ENCODE measurements at regions not wholly inside any gene's neighbourhood (a gene's known extent, or its start where the extent isn't known, plus 50 kb on each side); places are given as distances from the start of the nearest gene placed in this dataset.

DNA sequence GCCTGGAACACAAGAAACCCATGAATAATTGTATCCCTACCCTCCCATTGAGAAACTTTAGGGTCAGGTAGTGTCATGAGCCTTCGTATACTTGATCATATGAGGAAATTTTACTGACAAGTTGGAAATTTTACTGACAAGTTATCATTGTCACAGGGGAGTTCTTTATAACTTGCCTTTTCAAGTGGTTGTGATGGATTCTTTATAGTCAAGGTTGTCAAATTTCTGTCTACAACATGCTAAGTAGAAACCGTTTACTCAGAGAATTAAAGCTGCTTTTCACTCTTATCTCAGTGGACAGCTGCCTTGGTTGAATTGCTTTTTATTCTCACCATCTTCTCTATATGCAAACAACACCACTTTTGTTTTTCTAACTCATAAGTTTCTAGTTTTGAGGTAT is 1286.4 kb downstream of the EPHA7 start:
- Histone ChIP-seq H3K9ac (ENCODE audit: low read depth in 1 of 2, low read length in 2 of 2) (no peak overlapping the region), H3K27me3 (ENCODE audit: control insufficient read depth in 4 of 4, insufficient read depth in 4 of 4, low read length in 3 of 4) (no peaks in the 10 kb centered on the region), H3K4me1 (ENCODE audit: control insufficient read depth in 4 of 4, insufficient read depth in 4 of 4, low read length in 3 of 4) (no peaks in the 10 kb centered on the region), H3K9me3 (ENCODE audit: control insufficient read depth in 4 of 4, low read length in 3 of 4) (no peaks in the 10 kb centered on the region), H3K36me3 (ENCODE audit: control insufficient read depth in 4 of 4, insufficient read depth in 3 of 4, low read depth in 1 of 4, low read length in 3 of 4) (no peaks in the 10 kb centered on the region), H3K4me3 (ENCODE audit: low read depth in 1 of 3, low read length in 3 of 3) (no peak overlapping the region), H3K27ac (ENCODE audit: low read depth in 1 of 2, low read length in 2 of 2) (no peak overlapping the region)
- TF ChIP-seq MAX (IDR thresholded peaks at IDR 0.05) (no peak), FOXA1 (IDR thresholded peaks at IDR 0.05) (no peak), EGR1 (IDR thresholded peaks at IDR 0.05; ENCODE audit: low read depth in 2 of 2) (no peak), HNF4G (IDR thresholded peaks at IDR 0.05) (no peak), YY1 (IDR thresholded peaks at IDR 0.05) (no peak), RAD21 (IDR thresholded peaks at IDR 0.05) (no peak), ATF3 (IDR thresholded peaks at IDR 0.05) (no peak), HNF4A (conservative IDR thresholded peaks at IDR 0.05) (no peak), TAF1 (conservative IDR thresholded peaks at IDR 0.05) (no peak), SP1 (IDR thresholded peaks at IDR 0.05) (no peak), NR2F2 (IDR thresholded peaks at IDR 0.05) (no peak), ZBTB33 (IDR thresholded peaks at IDR 0.05) (no peak), JUND (IDR thresholded peaks at IDR 0.05) (no peak)
- TF ChIP-seq, protein P1, sequence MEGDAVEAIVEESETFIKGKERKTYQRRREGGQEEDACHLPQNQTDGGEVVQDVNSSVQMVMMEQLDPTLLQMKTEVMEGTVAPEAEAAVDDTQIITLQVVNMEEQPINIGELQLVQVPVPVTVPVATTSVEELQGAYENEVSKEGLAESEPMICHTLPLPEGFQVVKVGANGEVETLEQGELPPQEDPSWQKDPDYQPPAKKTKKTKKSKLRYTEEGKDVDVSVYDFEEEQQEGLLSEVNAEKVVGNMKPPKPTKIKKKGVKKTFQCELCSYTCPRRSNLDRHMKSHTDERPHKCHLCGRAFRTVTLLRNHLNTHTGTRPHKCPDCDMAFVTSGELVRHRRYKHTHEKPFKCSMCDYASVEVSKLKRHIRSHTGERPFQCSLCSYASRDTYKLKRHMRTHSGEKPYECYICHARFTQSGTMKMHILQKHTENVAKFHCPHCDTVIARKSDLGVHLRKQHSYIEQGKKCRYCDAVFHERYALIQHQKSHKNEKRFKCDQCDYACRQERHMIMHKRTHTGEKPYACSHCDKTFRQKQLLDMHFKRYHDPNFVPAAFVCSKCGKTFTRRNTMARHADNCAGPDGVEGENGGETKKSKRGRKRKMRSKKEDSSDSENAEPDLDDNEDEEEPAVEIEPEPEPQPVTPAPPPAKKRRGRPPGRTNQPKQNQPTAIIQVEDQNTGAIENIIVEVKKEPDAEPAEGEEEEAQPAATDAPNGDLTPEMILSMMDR (IDR thresholded peaks at IDR 0.05; ENCODE audit: low read depth, low read length, missing input control), result no peak
- TF ChIP-seq, protein P2, sequence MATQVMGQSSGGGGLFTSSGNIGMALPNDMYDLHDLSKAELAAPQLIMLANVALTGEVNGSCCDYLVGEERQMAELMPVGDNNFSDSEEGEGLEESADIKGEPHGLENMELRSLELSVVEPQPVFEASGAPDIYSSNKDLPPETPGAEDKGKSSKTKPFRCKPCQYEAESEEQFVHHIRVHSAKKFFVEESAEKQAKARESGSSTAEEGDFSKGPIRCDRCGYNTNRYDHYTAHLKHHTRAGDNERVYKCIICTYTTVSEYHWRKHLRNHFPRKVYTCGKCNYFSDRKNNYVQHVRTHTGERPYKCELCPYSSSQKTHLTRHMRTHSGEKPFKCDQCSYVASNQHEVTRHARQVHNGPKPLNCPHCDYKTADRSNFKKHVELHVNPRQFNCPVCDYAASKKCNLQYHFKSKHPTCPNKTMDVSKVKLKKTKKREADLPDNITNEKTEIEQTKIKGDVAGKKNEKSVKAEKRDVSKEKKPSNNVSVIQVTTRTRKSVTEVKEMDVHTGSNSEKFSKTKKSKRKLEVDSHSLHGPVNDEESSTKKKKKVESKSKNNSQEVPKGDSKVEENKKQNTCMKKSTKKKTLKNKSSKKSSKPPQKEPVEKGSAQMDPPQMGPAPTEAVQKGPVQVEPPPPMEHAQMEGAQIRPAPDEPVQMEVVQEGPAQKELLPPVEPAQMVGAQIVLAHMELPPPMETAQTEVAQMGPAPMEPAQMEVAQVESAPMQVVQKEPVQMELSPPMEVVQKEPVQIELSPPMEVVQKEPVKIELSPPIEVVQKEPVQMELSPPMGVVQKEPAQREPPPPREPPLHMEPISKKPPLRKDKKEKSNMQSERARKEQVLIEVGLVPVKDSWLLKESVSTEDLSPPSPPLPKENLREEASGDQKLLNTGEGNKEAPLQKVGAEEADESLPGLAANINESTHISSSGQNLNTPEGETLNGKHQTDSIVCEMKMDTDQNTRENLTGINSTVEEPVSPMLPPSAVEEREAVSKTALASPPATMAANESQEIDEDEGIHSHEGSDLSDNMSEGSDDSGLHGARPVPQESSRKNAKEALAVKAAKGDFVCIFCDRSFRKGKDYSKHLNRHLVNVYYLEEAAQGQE (IDR thresholded peaks at IDR 0.05), result no peak
- WGBS, result 63% methylated on average over 2 of the region's 2 CpGs
- DNase-seq (ENCODE audit: low spot score), result no peak

GRCh38 chr6:92132457-92132856 is 1286.9 kb downstream of the EPHA7 start:
- TF ChIP-seq HNF4G (IDR thresholded peaks at IDR 0.05) (no peak), ZBTB33 (IDR thresholded peaks at IDR 0.05) (no peak), EGR1 (IDR thresholded peaks at IDR 0.05; ENCODE audit: low read depth in 2 of 2) (no peak), RXRA (IDR thresholded peaks at IDR 0.05) (no peak), ATF3 (IDR thresholded peaks at IDR 0.05) (no peak), GABPA (IDR thresholded peaks at IDR 0.05 in 1 of 2, conservative IDR thresholded peaks at IDR 0.05 in 1 of 2) (no peak), HNF4A (conservative IDR thresholded peaks at IDR 0.05) (no peak), TAF1 (conservative IDR thresholded peaks at IDR 0.05) (no peak), FOXA1 (IDR thresholded peaks at IDR 0.05) (no peak), JUND (IDR thresholded peaks at IDR 0.05) (no peak), SP1 (IDR thresholded peaks at IDR 0.05) (no peak)
- TF ChIP-seq, protein P1 (IDR thresholded peaks at IDR 0.05; ENCODE audit: low read depth, low read length, missing input control), result no peak
- H3K9ac ChIP-seq (ENCODE audit: low read depth in 1 of 2, low read length in 2 of 2), result no peak overlapping the region
- no peaks in the 10 kb centered on the region for H3K9me3 ChIP-seq (ENCODE audit: control insufficient read depth in 4 of 4, low read length in 3 of 4)
- H3K4me1 ChIP-seq (ENCODE audit: control insufficient read depth in 4 of 4, insufficient read depth in 4 of 4, low read length in 3 of 4), result no peaks in the 10 kb centered on the region
- H3K36me3 ChIP-seq (ENCODE audit: control insufficient read depth in 4 of 4, insufficient read depth in 3 of 4, low read depth in 1 of 4, low read length in 3 of 4), result no peaks in the 10 kb centered on the region
- no peaks in the 10 kb centered on the region for H3K27me3 ChIP-seq (ENCODE audit: control insufficient read depth in 4 of 4, insufficient read depth in 4 of 4, low read length in 3 of 4)
- DNase-seq (ENCODE audit: low spot score), result no peak
- H3K27ac ChIP-seq (ENCODE audit: low read depth in 1 of 2, low read length in 2 of 2), result no peak overlapping the region
- WGBS, result 59% methylated on average over 4 of the region's 4 CpGs
- no peak overlapping the region for H3K4me3 ChIP-seq (ENCODE audit: low read depth in 1 of 3, low read length in 3 of 3)

All from liver (tissue), 8 donors.